Ramos (cell line): ENCODE measurements at regions not wholly inside any gene's neighbourhood (a gene's known extent, or its start where the extent isn't known, plus 50 kb on each side); places are given as distances from the start of the nearest gene placed in this dataset.

Experiments
- in situ Hi-C: fragments of 300-500 bp; cut with MboI; formaldehyde crosslinking; loops from one replicate; pipeline ENCODE4 v1.14.3; 2022; ENCODE audit warnings: low sequenced_read_pairs; ENCODE audit not compliant: unreplicated experiment

- in situ Hi-C loops = no loop called here
Measured at GRCh38 chr2:37425408-37425807, 81.0 kb downstream of the QPCT start.

GRCh38 chr2:37427241-37427640 is 82.8 kb downstream of the QPCT start:
- in situ Hi-C loops = no loop called here

GRCh38 chr2:37436323-37436722 is 91.9 kb downstream of the QPCT start:
- in situ Hi-C loops = no loop called here

GRCh38 chr2:37439131-37439642 is 94.8 kb downstream of the QPCT start:
- in situ Hi-C loops = no loop called here

- in situ Hi-C loops = no loop called here
Measured at GRCh38 chr2:37441055-37441454, 96.6 kb downstream of the QPCT start.

GRCh38 chr2:37443082-37443481 is 98.7 kb downstream of the QPCT start:
- in situ Hi-C loops = no loop called here

GRCh38 chr2:37447446-37447845 is 103.0 kb downstream of the QPCT start:
- in situ Hi-C loops = no loop called here

- in situ Hi-C loops = no loop called here
Measured at GRCh38 chr2:37448342-37449120, 104.1 kb downstream of the QPCT start.

- in situ Hi-C loops = no loop called here
Measured at GRCh38 chr2:37449761-37450296, 105.4 kb downstream of the QPCT start.

GRCh38 chr2:37453027-37453426 is 108.6 kb downstream of the QPCT start:
- in situ Hi-C loops = no loop called here

GRCh38 chr2:37454851-37455762 is 110.7 kb downstream of the QPCT start:
- in situ Hi-C loops = no loop called here

GRCh38 chr2:37456479-37456878 is 112.0 kb downstream of the QPCT start:
- in situ Hi-C loops = no loop called here

GRCh38 chr2:37457401-37457901 is 113.0 kb downstream of the QPCT start:
- in situ Hi-C loops = no loop called here

GRCh38 chr2:37458133-37458532 is 113.7 kb downstream of the QPCT start:
- in situ Hi-C loops = no loop called here

- in situ Hi-C loops = no loop called here
Measured at GRCh38 chr2:37459095-37459981, 114.9 kb downstream of the QPCT start.

- in situ Hi-C loops = no loop called here
Measured at GRCh38 chr2:37460896-37461229, 116.4 kb downstream of the QPCT start.

GRCh38 chr2:37464067-37464466 is 119.6 kb downstream of the QPCT start:
- in situ Hi-C loops = no loop called here

- in situ Hi-C loops = no loop called here
Measured at GRCh38 chr2:37466533-37467222, 122.2 kb downstream of the QPCT start.

GRCh38 chr2:37468170-37468569 is 123.7 kb downstream of the QPCT start:
- in situ Hi-C loops = no loop called here
